NCI-H2227 (cell line): ENCODE measurements at regions not wholly inside any gene's neighbourhood (a gene's known extent, or its start where the extent isn't known, plus 50 kb on each side); places are given as distances from the start of the nearest gene placed in this dataset.
"Not testable (repeated sequence)": the region's sequence is repeated elsewhere in the genome, so short reads cannot be mapped to it uniquely, and the experiment has no call there.

ENCODE experiments used
- DNase-seq: peaks from one replicate; lab custom pipeline; 2025; ENCODE audit not compliant: unreplicated experiment; lab: John Stamatoyannopoulos, UW

GRCh38 chr4:170729897-170730296 lies 640.1 kb upstream of the AADAT start:
- DNase-seq = no peak

GRCh38 chr4:170729236-170729635 lies 639.5 kb upstream of the AADAT start:
- DNase-seq = no peak

- no peak for DNase-seq
Measured at GRCh38 chr4:170724191-170724590, 634.4 kb upstream of the AADAT start.

GRCh38 chr4:170723171-170723570 lies 633.4 kb upstream of the AADAT start:
- DNase-seq = no peak

GRCh38 chr4:170721812-170722373 lies 632.1 kb upstream of the AADAT start:
- no peak for DNase-seq

GRCh38 chr4:170716868-170717267 lies 627.1 kb upstream of the AADAT start:
- no peak for DNase-seq

GRCh38 chr4:170705907-170706306 lies 616.2 kb upstream of the AADAT start:
- no peak for DNase-seq

- DNase-seq = no peak
Measured at GRCh38 chr4:170700064-170700463, 610.3 kb upstream of the AADAT start.

- no peak for DNase-seq
Measured at GRCh38 chr4:170698334-170698733, 608.6 kb upstream of the AADAT start.

GRCh38 chr4:170697845-170698244 lies 608.1 kb upstream of the AADAT start:
- no peak for DNase-seq

GRCh38 chr4:170697045-170697444 lies 607.3 kb upstream of the AADAT start:
- no peak for DNase-seq

- no peak for DNase-seq
Measured at GRCh38 chr4:170691168-170691567, 601.4 kb upstream of the AADAT start.

- DNase-seq = no peak
Measured at GRCh38 chr4:170687751-170688150, 598.0 kb upstream of the AADAT start.

GRCh38 chr4:170685701-170686100 lies 595.9 kb upstream of the AADAT start:
- DNase-seq = not testable (repeated sequence)

- DNase-seq = no peak
Measured at GRCh38 chr4:170682558-170683294, 593.0 kb upstream of the AADAT start.

- not testable (repeated sequence) for DNase-seq
Measured at GRCh38 chr4:170682087-170682486, 592.3 kb upstream of the AADAT start.

GRCh38 chr4:170675568-170676262 lies 586.0 kb upstream of the AADAT start:
- DNase-seq = no peak

- DNase-seq = no peak
Measured at GRCh38 chr4:170674176-170674575, 584.4 kb upstream of the AADAT start.

GRCh38 chr4:170672381-170672965 lies 582.7 kb upstream of the AADAT start:
- no peak for DNase-seq

GRCh38 chr4:170671171-170671570 lies 581.4 kb upstream of the AADAT start:
- no peak for DNase-seq

GRCh38 chr4:170667814-170668213 lies 578.1 kb upstream of the AADAT start:
- DNase-seq = no peak

- no peak for DNase-seq
Measured at GRCh38 chr4:170666909-170667308, 577.2 kb upstream of the AADAT start.
